H9 (cell line): ENCODE measurements at regions not wholly inside any gene's neighbourhood (a gene's known extent, or its start where the extent isn't known, plus 50 kb on each side); places are given as distances from the start of the nearest gene placed in this dataset.
A peak's percentile ranks its signal among the peaks of the same experiment; 100 is the strongest.
"Not testable (repeated sequence)": the region's sequence is repeated elsewhere in the genome, so short reads cannot be mapped to it uniquely, and the experiment has no call there.

ENCODE experiments used
- DNase-seq: peaks from one replicate; pipeline ENCODE4 v3.0.0-alpha.2; 2017
- H2AFZ ChIP-seq: one replicate; pipeline ENCODE4 v1.6.1; 2013; ENCODE audit warnings: mild to moderate bottlenecking, low read length, control low read depth, moderate library complexity
- H2AK5ac ChIP-seq: 2 replicates; pipeline ENCODE4 v1.6.1; 2013; ENCODE audit warnings: low read length, control low read depth, mixed read lengths; ENCODE audit not compliant: insufficient read length
- H2BK120ac ChIP-seq: one replicate; pipeline ENCODE4 v1.6.1; 2013; ENCODE audit warnings: low read depth, mild to moderate bottlenecking, low read length, control low read depth, inconsistent platforms; ENCODE audit not compliant: poor library complexity, severe bottlenecking
- H2BK12ac ChIP-seq: 2 replicates; pipeline ENCODE4 v1.6.1; 2013; ENCODE audit warnings: low read length, control low read depth, mixed read lengths, low read depth; ENCODE audit not compliant: insufficient read length
- H2BK15ac ChIP-seq: 2 replicates; pipeline ENCODE4 v1.6.1; 2013; ENCODE audit warnings: low read depth, low read length, control low read depth
- H2BK20ac ChIP-seq: one replicate; pipeline ENCODE4 v1.6.1; 2013; ENCODE audit warnings: low read depth, mild to moderate bottlenecking, low read length, control low read depth, inconsistent platforms; ENCODE audit not compliant: poor library complexity, severe bottlenecking
- H2BK5ac ChIP-seq: 2 replicates; pipeline ENCODE4 v1.6.1; 2013; ENCODE audit warnings: low read length, control low read depth, mixed read lengths; ENCODE audit not compliant: insufficient read length
- H3K14ac ChIP-seq: 2 replicates; pipeline ENCODE4 v1.6.1; 2013; ENCODE audit warnings: low read length, control low read depth; ENCODE audit not compliant: insufficient read depth
- H3K18ac ChIP-seq: 2 replicates; pipeline ENCODE4 v1.6.1; 2013; ENCODE audit warnings: low read depth, mild to moderate bottlenecking, mixed read lengths, low read length, control low read depth; ENCODE audit not compliant: insufficient read length
- H3K23ac ChIP-seq: 2 replicates; pipeline ENCODE4 v1.6.1; 2013; ENCODE audit warnings: low read length, control low read depth, mixed read lengths, low read depth; ENCODE audit not compliant: insufficient read length
- H3K23me2 ChIP-seq: 2 replicates; pipeline ENCODE4 v1.6.1; 2013; ENCODE audit warnings: low read depth, mild to moderate bottlenecking, mixed read lengths, low read length, control low read depth; ENCODE audit not compliant: insufficient read length, poor library complexity, severe bottlenecking
- H3K27ac ChIP-seq: 2 replicates; pipeline ENCODE4 v1.5.1; 2013; ENCODE audit warnings: low read length, control low read depth, mixed read lengths, low read depth; ENCODE audit not compliant: insufficient read length
- H3K27me3 ChIP-seq: 2 replicates; pipeline ENCODE4 v1.6.1; 2013; ENCODE audit warnings: low read length, control low read depth, inconsistent platforms; ENCODE audit not compliant: insufficient read depth
- H3K4ac ChIP-seq: 2 replicates; pipeline ENCODE4 v1.6.1; 2013; ENCODE audit warnings: low read depth, mild to moderate bottlenecking, control low read depth, inconsistent platforms, low read length, moderate library complexity
- H3K4me1 ChIP-seq: 2 replicates; pipeline ENCODE4 v1.6.1; 2013; ENCODE audit warnings: low read length, control low read depth, inconsistent platforms; ENCODE audit not compliant: insufficient read depth
- H3K4me2 ChIP-seq: 2 replicates; pipeline ENCODE4 v1.6.1; 2013; ENCODE audit warnings: low read length, control low read depth, mixed read lengths; ENCODE audit not compliant: insufficient read length, insufficient read depth
- H3K56ac ChIP-seq: 2 replicates; pipeline ENCODE4 v1.6.1; 2013; ENCODE audit warnings: low read depth, mild to moderate bottlenecking, mixed read lengths, low read length, control low read depth; ENCODE audit not compliant: insufficient read length
- H3K79me1 ChIP-seq: 2 replicates; pipeline ENCODE4 v1.6.1; 2013; ENCODE audit warnings: low read depth, mild to moderate bottlenecking, moderate library complexity, low read length, control low read depth, inconsistent platforms; ENCODE audit not compliant: insufficient read depth, poor library complexity, severe bottlenecking
- H3K79me2 ChIP-seq: 2 replicates; pipeline ENCODE4 v1.6.1; 2013; ENCODE audit warnings: low read length, control low read depth, inconsistent platforms; ENCODE audit not compliant: insufficient read depth
- H3K9ac ChIP-seq: 2 replicates; pipeline ENCODE4 v1.6.1; 2013; ENCODE audit warnings: low read length, control low read depth, mixed read lengths; ENCODE audit not compliant: insufficient read length; ENCODE audit errors: extremely low read depth
- H3K9me3 ChIP-seq: one replicate; pipeline ENCODE4 v1.6.1; 2013; ENCODE audit warnings: low read depth, low read length, inconsistent platforms; ENCODE audit not compliant: control insufficient read depth
- H3T11ph ChIP-seq: one replicate; pipeline ENCODE4 v1.6.1; 2013; ENCODE audit warnings: mild to moderate bottlenecking, low read length, control low read depth, inconsistent platforms
- H4K20me1 ChIP-seq: one replicate; pipeline ENCODE4 v1.6.1; 2013; ENCODE audit not compliant: control insufficient read depth, insufficient read length, insufficient read depth
- H4K5ac ChIP-seq: 2 replicates; pipeline ENCODE4 v1.6.1; 2013; ENCODE audit warnings: low read depth, mild to moderate bottlenecking, mixed read lengths, low read length, control low read depth; ENCODE audit not compliant: insufficient read length
- H4K8ac ChIP-seq: replicated peaks from 2 replicates; pipeline ENCODE4 v1.6.1; 2013; ENCODE audit warnings: low read length, control low read depth, mixed read lengths, low read depth; ENCODE audit not compliant: insufficient read length
- H4K91ac ChIP-seq: 2 replicates; pipeline ENCODE4 v1.6.1; 2013; ENCODE audit warnings: low read depth, mild to moderate bottlenecking, moderate library complexity, mixed read lengths, low read length, control low read depth; ENCODE audit not compliant: insufficient read length
- H3K27ac Mint-ChIP-seq, 3 experiments: 2 replicates in 2 of 3; 3 replicates in 1 of 3; pipeline ENCODE4 v1.8.0; 2020 to 2021; ENCODE audit warnings: mixed read lengths in 3 of 3, mild to moderate bottlenecking in 1 of 3, moderate library complexity in 1 of 3
- H3K27me3 Mint-ChIP-seq: 2 replicates; pipeline ENCODE4 v1.8.0; 2021; ENCODE audit warnings: low read depth, mild to moderate bottlenecking, moderate library complexity, mixed read lengths
- H3K36me3 Mint-ChIP-seq, 3 experiments: 2 replicates in 2 of 3; 3 replicates in 1 of 3; pipeline ENCODE4 v1.8.0; 2020 to 2021; ENCODE audit warnings: low read depth in 3 of 3, mixed read lengths in 3 of 3; ENCODE audit not compliant: insufficient read depth in 1 of 3
- H3K4me1 Mint-ChIP-seq, 2 experiments: 2 replicates each; pipeline ENCODE4 v1.8.0; 2020; ENCODE audit warnings: mixed read lengths in 2 of 2
- H3K4me3 Mint-ChIP-seq, 2 experiments: 2 replicates in 1 of 2; 3 replicates in 1 of 2; pipeline ENCODE4 v1.8.0; 2020 to 2021; ENCODE audit warnings: mild to moderate bottlenecking in 2 of 2, mixed read lengths in 2 of 2, moderate library complexity in 1 of 2
- H3K9me3 Mint-ChIP-seq, 2 experiments: 2 replicates in 1 of 2; 3 replicates in 1 of 2; pipeline ENCODE4 v1.8.0; 2020; ENCODE audit warnings: mild to moderate bottlenecking in 2 of 2, mixed read lengths in 2 of 2, moderate library complexity in 1 of 2
- WGBS: extraction: QIAGEN DNeasy Blood & Tissue Kit; methylation state at CpG from one replicate; pipeline ENCODE4 v1.1.7; 2013; ENCODE audit warnings: missing lambda C conversion rate, low lambda C conversion rate, mixed read lengths; ENCODE audit not compliant: insufficient read length; ENCODE audit errors: extremely low coverage; 5-methylcytosine and 5-hydroxymethylcytosine counted together
- TF ChIP-seq, protein P1 (sequence below): fragments of 200-600 bp; sonication (generic); conservative IDR thresholded peaks from 3 replicates; pipeline ENCODE4 v1.8.0; 2021; ENCODE audit warnings: antibody characterized with exemption, mild to moderate bottlenecking

DNA sequence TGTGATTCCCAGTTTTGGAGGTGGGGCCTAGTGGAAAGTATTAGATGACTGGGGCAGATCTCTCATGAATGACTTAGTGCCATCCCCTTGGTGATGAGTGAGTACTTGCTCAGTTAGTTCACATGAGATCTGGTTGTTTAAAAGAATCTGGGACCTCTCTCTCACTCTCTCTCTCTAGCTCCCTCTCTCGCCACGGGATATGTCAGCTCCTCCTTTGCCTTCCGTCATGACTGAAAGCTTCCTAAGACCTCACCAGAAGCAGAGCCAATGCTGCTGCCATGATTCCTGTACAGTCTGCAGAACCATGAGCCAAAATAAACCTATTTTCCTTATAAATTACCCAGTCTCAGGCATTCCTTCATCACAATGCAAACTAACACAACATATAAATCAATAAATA lies 176.7 kb downstream of the PRELID2 start:
- no peak overlapping the region for H2BK20ac ChIP-seq
- no peak overlapping the region for H2BK120ac ChIP-seq
- H3K4me3 Mint-ChIP-seq, result no peak overlapping the region
- H3K4me1 ChIP-seq, result 0 out of 2 replicates have a peak, but pooled peaks cover 3% of the 10 kb centered on the region
- H3K36me3 Mint-ChIP-seq, result peaks cover 4 to 14% (median 13%) of the 10 kb centered on the region in 3 experiments; a peak in 6 of 7 replicates
- no peaks in the 10 kb centered on the region for H3K4me1 Mint-ChIP-seq
- no peak overlapping the region for H3K9ac ChIP-seq
- no peak overlapping the region for H2AFZ ChIP-seq
- H3K27ac ChIP-seq, result no peak overlapping the region
- peak overlapping the region in 1 of 3 experiments; percentile 9; a peak in 1 of 7 replicates for H3K27ac Mint-ChIP-seq
- no peaks in the 10 kb centered on the region for H3K9me3 ChIP-seq
- H3K79me2 ChIP-seq, result no peaks in the 10 kb centered on the region
- no peak overlapping the region for H4K5ac ChIP-seq
- H3K27me3 ChIP-seq, result no peaks in the 10 kb centered on the region
- no peak overlapping the region for H3T11ph ChIP-seq
- no peak overlapping the region for H2BK5ac ChIP-seq
- no peak overlapping the region for H2AK5ac ChIP-seq
- no peak overlapping the region for H3K18ac ChIP-seq
- H3K23me2 ChIP-seq, result no peaks in the 10 kb centered on the region
- DNase-seq, result no peak
- no peak overlapping the region for H2BK12ac ChIP-seq
- peaks cover 13 to 18% of the 10 kb centered on the region in 2 experiments for H3K9me3 Mint-ChIP-seq
- WGBS, result no CpG with 5 or more reads among the region's 3 CpGs
- H3K27me3 Mint-ChIP-seq, result no peaks in the 10 kb centered on the region; the same call in 1 of the 2 replicates
- H3K14ac ChIP-seq, result no peak overlapping the region
- H3K4me2 ChIP-seq, result no peak overlapping the region
- no peak overlapping the region for H4K91ac ChIP-seq
- H4K8ac ChIP-seq, result no peak overlapping the region
- H3K79me1 ChIP-seq, result no peaks in the 10 kb centered on the region
- H2BK15ac ChIP-seq, result no peak overlapping the region
- H3K4ac ChIP-seq, result no peak overlapping the region
- TF ChIP-seq, protein P1, sequence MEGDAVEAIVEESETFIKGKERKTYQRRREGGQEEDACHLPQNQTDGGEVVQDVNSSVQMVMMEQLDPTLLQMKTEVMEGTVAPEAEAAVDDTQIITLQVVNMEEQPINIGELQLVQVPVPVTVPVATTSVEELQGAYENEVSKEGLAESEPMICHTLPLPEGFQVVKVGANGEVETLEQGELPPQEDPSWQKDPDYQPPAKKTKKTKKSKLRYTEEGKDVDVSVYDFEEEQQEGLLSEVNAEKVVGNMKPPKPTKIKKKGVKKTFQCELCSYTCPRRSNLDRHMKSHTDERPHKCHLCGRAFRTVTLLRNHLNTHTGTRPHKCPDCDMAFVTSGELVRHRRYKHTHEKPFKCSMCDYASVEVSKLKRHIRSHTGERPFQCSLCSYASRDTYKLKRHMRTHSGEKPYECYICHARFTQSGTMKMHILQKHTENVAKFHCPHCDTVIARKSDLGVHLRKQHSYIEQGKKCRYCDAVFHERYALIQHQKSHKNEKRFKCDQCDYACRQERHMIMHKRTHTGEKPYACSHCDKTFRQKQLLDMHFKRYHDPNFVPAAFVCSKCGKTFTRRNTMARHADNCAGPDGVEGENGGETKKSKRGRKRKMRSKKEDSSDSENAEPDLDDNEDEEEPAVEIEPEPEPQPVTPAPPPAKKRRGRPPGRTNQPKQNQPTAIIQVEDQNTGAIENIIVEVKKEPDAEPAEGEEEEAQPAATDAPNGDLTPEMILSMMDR, result peak; percentile 27; the same call in 1 of the 3 replicates
- no peak overlapping the region for H3K56ac ChIP-seq
- H3K23ac ChIP-seq, result no peak overlapping the region
- no peaks in the 10 kb centered on the region for H4K20me1 ChIP-seq

- not testable (repeated sequence) for H4K91ac ChIP-seq, H2BK120ac ChIP-seq, H3K27me3 ChIP-seq, H3K4me1 Mint-ChIP-seq, H3K23ac ChIP-seq, H3K79me2 ChIP-seq, H3K4me2 ChIP-seq, H4K20me1 ChIP-seq, H3K27ac Mint-ChIP-seq, H3K56ac ChIP-seq, H3K27ac ChIP-seq, H3K9me3 ChIP-seq, H2BK20ac ChIP-seq, H2BK12ac ChIP-seq, H3K4ac ChIP-seq, H3K9ac ChIP-seq, H4K5ac ChIP-seq, H4K8ac ChIP-seq, H2AK5ac ChIP-seq, H3K18ac ChIP-seq, H2BK5ac ChIP-seq, H3K23me2 ChIP-seq, H3T11ph ChIP-seq, H3K4me1 ChIP-seq, H3K27me3 Mint-ChIP-seq, DNase-seq, H3K14ac ChIP-seq, H3K79me1 ChIP-seq, H3K4me3 Mint-ChIP-seq, H2AFZ ChIP-seq, H2BK15ac ChIP-seq
- WGBS, result no CpG with 5 or more reads among the region's 3 CpGs
- Mint-ChIP-seq H3K9me3 (peaks cover 26 to 35% of the 10 kb centered on the region in 2 experiments), H3K36me3 (peaks cover 16 to 32% (median 32%) of the 10 kb centered on the region in 3 experiments)
Measured at GRCh38 chr5:145652700-145653099, 182.4 kb downstream of the PRELID2 start.
